RKO (cell line): ENCODE measurements at regions not wholly inside any gene's neighbourhood (a gene's known extent, or its start where the extent isn't known, plus 50 kb on each side); places are given as distances from the start of the nearest gene placed in this dataset.
"Not testable (repeated sequence)": the region's sequence is repeated elsewhere in the genome, so short reads cannot be mapped to it uniquely, and the experiment has no call there.

Experiments
- DNase-seq: peaks from one replicate; pipeline ENCODE4 v3.0.0-alpha.2; 2016; ENCODE audit warnings: low spot score

DNA sequence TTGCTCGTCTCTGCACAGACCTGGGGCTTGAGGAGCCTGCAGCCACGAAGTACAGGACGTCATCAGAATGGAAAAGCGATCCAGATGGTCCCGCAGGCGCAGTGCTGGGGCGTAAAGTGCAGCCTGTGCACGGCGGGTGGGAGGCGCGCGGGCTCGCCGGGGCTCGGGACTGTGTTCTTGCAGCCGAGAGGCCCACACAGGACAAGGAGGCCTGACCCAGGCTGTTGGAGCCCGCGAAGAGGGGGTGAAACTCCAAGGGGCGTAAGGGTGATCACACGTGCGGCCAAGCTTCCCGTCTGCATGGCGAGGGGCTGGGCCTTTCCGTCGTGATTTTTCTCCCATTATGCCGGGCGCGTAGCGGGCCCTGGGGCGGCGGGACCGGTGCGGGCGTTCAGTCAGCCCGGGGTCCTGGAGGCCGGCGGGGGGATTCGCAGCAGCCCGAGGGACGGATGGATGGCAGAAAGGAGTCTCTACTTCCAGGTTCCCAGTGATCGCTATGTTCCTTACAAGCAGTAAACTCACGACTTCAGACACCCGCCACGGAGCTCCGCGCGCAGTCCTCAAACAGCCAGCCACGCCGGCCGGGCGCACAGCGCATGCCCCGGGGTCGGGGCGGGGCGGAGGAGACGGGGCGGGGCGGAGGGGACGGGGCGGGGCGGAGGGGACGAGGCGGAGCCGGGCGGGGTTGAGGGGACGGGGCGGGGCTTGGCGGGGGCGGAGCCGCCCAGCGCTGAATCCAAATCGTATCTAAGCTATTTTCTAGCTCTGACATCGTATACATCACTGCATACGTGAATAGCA, 141.0 kb upstream of the KCNJ18 start:
- DNase-seq = peak; percentile 83

GRCh38 chr17:21558921-21559320, 133.4 kb upstream of the KCNJ18 start:
- DNase-seq = not testable (repeated sequence)

DNA sequence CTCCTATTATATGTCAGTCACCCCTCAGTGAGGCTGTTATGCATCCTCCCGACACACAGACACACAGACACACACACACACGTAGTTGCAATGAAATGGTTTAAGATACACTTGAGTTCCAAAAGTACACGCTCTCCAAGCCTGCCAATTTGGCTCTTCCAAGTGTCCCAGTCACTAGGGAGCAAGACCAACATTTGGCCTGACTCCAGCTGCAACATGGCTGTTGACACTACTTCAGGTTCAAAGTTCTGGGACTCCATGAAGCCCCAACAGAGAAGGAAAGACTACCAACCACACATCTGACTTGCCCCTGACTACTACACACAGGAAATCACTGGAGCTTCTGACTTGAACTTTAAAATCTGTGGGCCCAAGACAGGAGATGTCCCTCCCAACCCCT, 128.1 kb upstream of the KCNJ18 start:
- no peak for DNase-seq

GRCh38 chr17:21564757-21565156, 127.6 kb upstream of the KCNJ18 start:
- not testable (repeated sequence) for DNase-seq

DNA sequence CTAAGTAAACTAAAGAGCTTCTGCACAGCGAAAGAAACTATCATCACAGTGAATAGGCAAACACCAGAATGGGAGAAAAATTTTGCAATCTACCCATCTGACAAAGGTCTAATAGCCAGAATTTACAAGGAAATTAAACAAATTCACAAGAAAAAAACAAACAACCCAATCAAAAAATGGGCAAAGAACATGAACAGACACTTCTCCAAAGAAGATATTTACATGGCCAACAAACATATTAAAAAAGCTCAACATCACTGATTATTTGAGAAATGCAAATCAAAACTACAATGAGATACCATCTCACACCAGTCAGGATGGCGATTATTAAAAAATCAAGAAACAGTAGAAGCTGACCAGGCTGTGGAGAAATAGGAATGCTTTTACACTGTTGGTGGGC, 121.9 kb upstream of the KCNJ18 start:
- DNase-seq = not testable (repeated sequence)

DNA sequence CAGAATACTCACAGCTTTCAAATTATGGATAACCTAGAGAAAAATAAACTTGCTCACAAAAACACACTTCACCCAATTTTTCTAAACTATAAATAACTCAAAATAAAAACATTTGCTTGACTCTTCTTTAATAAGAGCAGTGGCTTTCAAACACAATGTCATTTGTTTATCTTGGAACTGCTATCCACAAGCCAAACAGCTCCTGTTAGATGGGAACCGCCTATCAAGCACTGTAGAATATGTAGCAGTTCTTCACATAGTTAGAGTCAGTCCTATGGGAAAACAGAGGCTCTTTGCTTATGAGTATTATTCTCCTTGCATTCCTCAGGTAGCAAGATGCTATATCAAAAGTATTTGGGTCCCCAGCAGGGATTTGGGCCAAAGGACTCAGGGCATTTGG, 120.2 kb upstream of the KCNJ18 start:
- DNase-seq = not testable (repeated sequence)

DNA sequence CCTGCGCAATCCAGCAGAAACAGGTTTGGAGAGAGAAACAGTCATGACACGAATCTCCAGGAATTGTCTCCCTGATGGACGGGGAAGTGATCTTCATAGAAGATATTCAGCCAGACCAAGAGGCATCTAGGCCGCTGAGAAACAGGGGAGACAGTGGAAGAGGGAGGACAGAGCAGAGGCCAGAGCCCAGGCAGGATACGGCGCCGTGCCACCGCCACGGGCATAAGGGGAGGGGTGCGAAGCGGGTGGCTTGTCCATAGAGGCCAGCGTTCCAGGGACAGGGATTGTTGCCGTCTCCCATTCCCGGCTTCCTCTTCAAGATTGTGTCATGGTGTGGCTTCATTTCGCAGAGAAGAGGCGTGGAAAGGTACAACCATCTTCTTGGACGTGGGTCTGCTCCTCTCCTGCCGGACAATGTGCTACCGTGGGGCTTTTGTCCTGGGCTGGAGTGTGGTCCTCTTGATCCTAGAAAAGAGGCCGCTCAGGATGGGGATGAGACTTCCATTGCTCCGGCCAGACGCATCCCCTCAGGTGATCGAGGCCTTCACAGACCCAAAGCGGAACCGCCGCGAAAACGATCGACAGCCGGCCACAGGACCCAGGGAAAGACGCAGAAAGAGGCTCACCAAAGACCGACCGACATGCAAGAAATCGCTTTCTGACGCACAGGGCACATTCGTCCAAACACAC, 118.9 kb upstream of the KCNJ18 start:
- DNase-seq = not testable (repeated sequence)

DNA sequence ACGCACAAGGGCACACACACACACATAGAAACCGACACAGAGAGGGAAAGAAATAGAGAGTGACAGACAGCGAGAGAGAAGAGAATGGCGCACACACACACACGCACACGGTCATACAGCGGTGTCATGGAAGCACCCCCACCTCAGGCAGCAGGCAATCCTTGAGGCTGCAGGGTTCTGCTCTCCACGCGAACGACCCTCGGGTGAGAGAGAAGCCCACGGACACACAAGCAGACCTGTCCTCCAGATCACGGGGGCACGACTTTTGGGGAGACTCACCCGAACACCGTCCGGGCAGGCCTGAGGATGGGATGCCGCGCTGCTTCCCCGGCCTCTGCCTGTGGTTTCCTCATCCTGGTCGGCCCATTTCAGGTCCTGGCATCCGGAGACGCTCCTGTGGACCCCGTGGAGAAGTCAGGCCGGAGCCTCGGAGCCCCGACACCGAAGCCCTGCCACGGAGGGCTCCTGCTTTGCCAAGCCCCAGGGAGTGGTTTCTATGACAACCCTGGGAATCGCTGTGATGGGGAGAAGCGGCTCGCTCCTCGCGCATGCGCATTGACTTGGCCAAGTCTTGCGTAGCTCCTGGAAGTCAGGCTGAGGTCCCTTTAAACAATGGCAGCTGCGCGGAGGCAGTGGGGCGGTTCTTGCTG, 118.2 kb upstream of the KCNJ18 start:
- DNase-seq = no peak

DNA sequence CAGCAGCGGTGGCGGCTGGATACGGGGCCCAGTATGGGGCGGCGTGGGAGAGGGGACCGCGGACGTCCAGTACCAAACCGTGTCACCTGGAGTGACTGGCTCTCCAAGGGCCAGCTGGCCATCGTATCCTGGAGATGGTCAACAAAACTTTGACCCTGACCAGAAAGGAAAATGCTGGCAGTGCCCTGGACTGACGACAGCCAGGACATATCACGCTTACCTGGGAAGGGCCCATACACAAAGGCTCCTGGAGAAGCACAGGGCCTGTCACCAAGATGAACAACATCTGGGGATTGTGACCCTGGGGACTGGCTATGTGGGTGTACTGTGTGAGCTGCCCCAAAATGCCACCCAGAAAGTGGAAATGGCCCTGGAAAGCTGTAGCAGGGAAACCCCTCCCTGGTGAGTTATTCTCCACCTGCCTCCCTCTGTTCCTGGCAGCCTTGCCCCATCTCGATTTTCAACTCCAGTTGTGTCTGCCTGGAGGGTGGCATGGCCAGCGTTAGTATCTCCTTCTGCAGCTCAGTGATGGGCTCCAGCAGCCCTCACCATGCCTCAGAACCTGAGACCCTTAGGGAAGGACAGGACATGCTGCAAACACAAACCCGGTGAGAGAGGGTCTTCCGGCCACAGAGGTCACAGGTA, 117.6 kb upstream of the KCNJ18 start:
- not testable (repeated sequence) for DNase-seq

DNA sequence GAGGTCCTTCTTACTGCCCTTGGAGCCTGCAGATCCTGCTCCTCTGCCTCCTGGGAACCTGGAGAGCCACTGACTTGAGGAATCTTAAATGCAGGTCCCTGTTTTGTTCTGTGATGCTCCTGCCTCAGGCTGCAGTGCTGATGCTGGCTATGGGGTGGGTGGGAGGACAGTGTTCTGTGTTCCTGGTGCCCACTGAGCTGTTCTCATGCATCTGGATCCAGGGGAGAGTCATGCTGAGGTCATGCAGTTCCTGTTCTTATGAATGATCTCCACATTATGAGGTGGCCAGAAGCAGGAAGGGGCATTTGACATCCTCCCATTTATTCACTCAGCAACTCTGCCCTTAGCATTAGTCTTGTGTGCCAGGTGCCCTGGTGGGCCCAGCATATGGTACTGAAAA, 113.5 kb upstream of the KCNJ18 start:
- DNase-seq = peak; percentile 66

GRCh38 chr17:21592774-21593173, 99.5 kb upstream of the KCNJ18 start:
- DNase-seq = no peak

DNA sequence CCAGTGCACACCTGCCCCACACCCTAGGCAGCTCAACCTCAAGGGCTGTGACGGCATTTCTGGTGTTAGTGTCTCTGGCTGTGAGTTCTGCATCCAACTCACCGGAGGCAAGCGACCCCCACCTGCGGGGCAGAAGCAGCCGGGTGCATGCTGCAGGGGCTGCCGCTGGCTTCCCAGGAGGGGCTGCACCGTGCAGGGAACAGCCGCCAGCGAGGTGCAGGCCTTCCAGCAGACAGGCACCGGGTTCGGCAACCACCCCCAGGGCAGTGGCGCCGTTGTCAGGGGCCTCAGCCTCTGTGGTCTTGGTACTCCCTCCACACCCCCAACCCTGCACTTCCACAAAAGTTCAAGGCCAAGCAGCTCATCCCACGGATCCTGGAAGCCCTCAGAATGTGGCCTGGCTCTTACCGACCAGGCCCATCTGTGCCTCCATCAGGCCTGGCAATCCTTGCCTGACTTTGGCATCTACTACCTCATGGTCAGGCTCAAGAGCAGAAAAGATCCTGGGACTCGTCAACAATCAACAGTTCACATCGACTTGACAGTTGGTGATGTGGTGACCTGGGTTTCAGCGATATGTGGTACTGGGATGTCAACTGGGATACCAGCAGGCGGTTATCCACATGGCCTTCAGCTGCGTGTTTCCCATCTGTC, 98.7 kb upstream of the KCNJ18 start:
- DNase-seq = not testable (repeated sequence)

GRCh38 chr17:21595086-21595485, 97.2 kb upstream of the KCNJ18 start:
- DNase-seq = no peak

DNA sequence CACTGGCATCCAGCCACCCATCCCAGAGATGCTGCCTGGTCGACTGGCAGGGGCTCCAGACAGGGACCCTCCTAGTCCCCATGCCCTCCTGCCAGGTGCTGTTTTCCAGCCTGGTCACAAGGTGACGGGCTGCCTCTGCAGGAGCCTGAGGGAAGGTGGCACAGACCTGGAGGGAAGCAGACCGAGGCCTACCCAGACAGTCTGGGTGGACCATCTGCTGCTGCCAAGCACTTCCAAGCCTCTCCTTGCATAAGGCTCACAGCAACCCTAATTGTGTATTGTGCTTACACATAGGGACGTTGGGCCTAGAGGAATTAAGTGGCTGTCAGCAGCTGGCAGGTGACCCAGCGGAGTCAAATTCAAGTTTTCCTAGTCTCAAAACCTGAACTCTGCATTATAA, 90.1 kb upstream of the KCNJ18 start:
- DNase-seq = no peak

GRCh38 chr17:21603292-21603691, 89.0 kb upstream of the KCNJ18 start:
- DNase-seq = not testable (repeated sequence)

GRCh38 chr17:21611443-21611842, 80.9 kb upstream of the KCNJ18 start:
- DNase-seq = not testable (repeated sequence)

DNA sequence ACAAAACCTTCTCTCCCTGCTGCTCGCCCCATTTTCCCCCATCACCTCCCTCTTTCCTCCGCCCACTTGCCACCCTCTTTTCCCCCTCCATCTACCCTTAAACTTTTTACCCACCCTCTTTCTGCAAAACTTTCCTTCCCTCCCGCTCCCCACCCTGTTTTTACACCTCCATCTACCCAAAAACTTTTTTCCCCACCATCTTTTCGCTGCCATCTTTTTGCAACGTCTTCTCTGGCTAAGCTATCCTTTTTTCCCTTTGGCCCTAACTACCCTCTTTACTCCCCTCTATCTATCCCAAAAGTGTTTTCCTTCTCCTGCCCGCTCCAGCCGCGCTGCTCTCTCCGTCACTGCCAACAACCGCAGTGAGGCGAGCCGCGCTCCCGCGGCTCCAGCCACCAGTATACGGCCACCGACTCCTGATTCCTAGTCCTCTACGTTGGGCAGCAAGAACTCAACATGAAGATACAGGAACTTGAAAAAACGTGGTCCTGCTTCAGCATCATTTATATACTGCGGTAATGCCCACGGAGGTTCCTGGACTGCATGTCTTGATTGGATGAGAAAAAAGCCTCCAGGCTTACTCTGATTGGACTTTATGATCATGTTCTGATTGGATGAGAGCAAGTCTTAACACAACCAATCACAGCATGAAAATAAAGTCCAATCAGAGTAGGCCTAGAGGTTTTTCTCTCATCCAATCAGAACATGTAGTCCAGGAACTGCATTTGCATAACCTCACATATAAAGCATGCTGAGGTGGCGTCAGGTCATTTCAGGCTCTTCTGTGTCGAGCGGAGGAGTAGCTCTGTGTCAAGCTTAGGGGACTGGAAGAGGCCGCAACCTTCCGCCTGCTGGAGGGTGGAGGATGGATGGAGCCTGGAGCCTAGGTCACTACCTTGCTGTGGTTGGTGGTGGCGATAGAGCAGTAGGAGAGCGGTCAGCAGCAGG, 79.9 kb upstream of the KCNJ18 start:
- not testable (repeated sequence) for DNase-seq

DNA sequence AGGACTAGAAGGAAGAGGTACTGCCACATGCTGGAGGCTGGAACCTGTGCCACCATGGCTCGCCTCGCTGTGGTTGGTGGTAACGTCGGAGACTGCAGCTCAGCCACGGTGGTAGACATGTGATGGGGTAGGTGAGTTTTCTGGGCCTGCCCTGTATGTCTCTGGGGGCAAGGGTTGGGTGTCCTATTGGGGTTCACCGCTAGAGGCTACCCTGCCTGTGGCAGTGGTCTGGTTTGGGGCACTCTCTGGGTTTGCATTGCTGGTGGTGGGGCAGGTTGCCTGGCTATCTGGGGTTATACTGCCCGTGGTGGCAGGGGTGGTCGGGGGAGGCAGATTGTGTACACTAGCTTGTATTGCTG, 79.3 kb upstream of the KCNJ18 start:
- DNase-seq = no peak

DNA sequence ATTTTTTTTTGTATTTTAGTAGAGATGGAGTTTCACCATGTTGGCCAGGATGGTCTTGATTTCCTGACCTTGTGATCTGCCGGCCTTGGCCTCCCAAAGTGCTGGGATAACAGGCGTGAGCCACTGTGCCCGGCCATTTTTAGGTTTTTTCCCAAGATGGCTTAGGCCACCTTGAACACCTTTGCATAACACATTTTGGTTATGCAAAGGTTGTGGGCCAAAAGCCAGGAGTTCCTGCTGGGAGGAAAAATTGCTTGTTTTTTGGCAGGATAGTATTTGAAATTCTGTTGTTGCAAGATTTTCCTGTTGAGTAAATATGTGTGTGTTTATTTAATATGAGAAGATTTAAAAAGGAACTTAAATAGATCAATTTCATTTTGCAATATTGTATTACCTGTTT, 65.3 kb upstream of the KCNJ18 start:
- DNase-seq = not testable (repeated sequence)
